ENCODE measurements at regions not wholly inside any gene's neighbourhood (a gene's known extent, or its start where the extent isn't known, plus 50 kb on each side); places are given as distances from the start of the nearest gene placed in this dataset.
"Not testable (repeated sequence)": the region's sequence is repeated elsewhere in the genome, so short reads cannot be mapped to it uniquely, and the experiment has no call there.

GRCh38 chr6:120373185-120373584, 961.1 kb downstream of the TBC1D32 start:
- Histone ChIP-seq H3K4me1 (no peaks in the 10 kb centered on the region), H3K9me3 (no peaks in the 10 kb centered on the region), H3K36me3 (replicated peaks in 1 of 2; ENCODE audit: insufficient read depth in 1 of 2, low read depth in 2 of 2) (no peaks in the 10 kb centered on the region), H3K4me3 (no peak overlapping the region), H3K27me3 (no peaks in the 10 kb centered on the region), H3K27ac (no peak overlapping the region)
- WGBS, 2 donors = 70 to 73% methylated on average over 2 of the region's 2 CpGs
- TF ChIP-seq POLR2A (IDR thresholded peaks at IDR 0.05) = no peak
- no peak for TF ChIP-seq CTCF (IDR thresholded peaks at IDR 0.05)
- DNase-seq = no peak
- no peak for ATAC-seq
- intact Hi-C loops (cut with DNase I) = no loop called here

GRCh38 chr6:120363429-120363828, 970.9 kb downstream of the TBC1D32 start:
- ATAC-seq (no peak), DNase-seq (no peak)
- no peaks in the 10 kb centered on the region for H3K4me1 ChIP-seq
- H3K4me3 ChIP-seq = no peak overlapping the region
- TF ChIP-seq CTCF (IDR thresholded peaks at IDR 0.05) (no peak), POLR2A (IDR thresholded peaks at IDR 0.05) (no peak)
- WGBS, 2 donors = 58 to 75% methylated on average over 5 to 6 of the region's 6 CpGs
- H3K27me3 ChIP-seq = no peaks in the 10 kb centered on the region
- no peaks in the 10 kb centered on the region for H3K36me3 ChIP-seq (replicated peaks in 1 of 2; ENCODE audit: insufficient read depth in 1 of 2, low read depth in 2 of 2)
- H3K27ac ChIP-seq = no peak overlapping the region
- H3K9me3 ChIP-seq = no peaks in the 10 kb centered on the region
- intact Hi-C loops (cut with DNase I) = no loop called here

- H3K27me3 ChIP-seq; H3K9me3 ChIP-seq; H3K27ac ChIP-seq; DNase-seq; H3K4me1 ChIP-seq; H3K36me3 ChIP-seq (replicated peaks in 1 of 2; ENCODE audit: insufficient read depth in 1 of 2, low read depth in 2 of 2); ATAC-seq; intact Hi-C loops (cut with DNase I); H3K4me3 ChIP-seq: not testable (repeated sequence)
- WGBS, 2 donors = 75 to 79% methylated on average over 4 of the region's 4 CpGs
These were observed 975.7 kb downstream of the TBC1D32 start for GRCh38 chr6:120358535-120358934.

- Histone ChIP-seq H3K4me1 (no peaks in the 10 kb centered on the region), H3K9me3 (no peaks in the 10 kb centered on the region), H3K27me3 (no peaks in the 10 kb centered on the region), H3K36me3 (replicated peaks in 1 of 2; ENCODE audit: insufficient read depth in 1 of 2, low read depth in 2 of 2) (no peaks in the 10 kb centered on the region), H3K4me3 (no peak overlapping the region), H3K27ac (no peak overlapping the region)
- ATAC-seq (no peak), DNase-seq (no peak)
- intact Hi-C loops (cut with DNase I) = no loop called here
- TF ChIP-seq CTCF (IDR thresholded peaks at IDR 0.05) (no peak), POLR2A (IDR thresholded peaks at IDR 0.05) (no peak)
These were observed 976.8 kb downstream of the TBC1D32 start for GRCh38 chr6:120357447-120357846.

- H3K36me3 ChIP-seq (replicated peaks in 1 of 2; ENCODE audit: insufficient read depth in 1 of 2, low read depth in 2 of 2) = no peaks in the 10 kb centered on the region
- TF ChIP-seq POLR2A (IDR thresholded peaks at IDR 0.05) (no peak), CTCF (IDR thresholded peaks at IDR 0.05) (no peak)
- no peak overlapping the region for H3K4me3 ChIP-seq
- intact Hi-C loops (cut with DNase I) = no loop called here
- 67% methylated on average over 1 of the region's 1 CpG for WGBS, 2 donors
- ATAC-seq = no peak
- no peak for DNase-seq
- H3K9me3 ChIP-seq = no peaks in the 10 kb centered on the region
- no peak overlapping the region for H3K27ac ChIP-seq
- no peaks in the 10 kb centered on the region for H3K4me1 ChIP-seq
- no peaks in the 10 kb centered on the region for H3K27me3 ChIP-seq
These were observed 978.5 kb downstream of the TBC1D32 start for GRCh38 chr6:120355822-120356221.

All from body of pancreas (tissue), 4 donors.